Naive thymus-derived CD8-positive, alpha-beta T cell (primary cell): ENCODE measurements at regions not wholly inside any gene's neighbourhood (a gene's known extent, or its start where the extent isn't known, plus 50 kb on each side); places are given as distances from the start of the nearest gene placed in this dataset.

Experiments used
- ATAC-seq, 2 donors: fragments of 150-1000 bp; cut with Tn5 transposase in 1 of 2; sonication (Bioruptor Pico), chemical (Tn5 transposase) in 1 of 2; 1 replicate in 1 of 2; 2 replicates in 1 of 2; pipeline ENCODE4 v1.10.0; 2021; ENCODE audit warnings: mild to moderate bottlenecking in 2 of 2, moderate library complexity in 2 of 2
- POLR2A ChIA-PET: fragments of 350-600 bp; sonication (Branson Sonifier 250); formaldehyde crosslinking; loops from one replicate; lab custom pipeline; 2021; ENCODE audit warnings: antibody characterized with exemption; lab: Charles Lee
- DNase-seq, 10 donors: peaks; one replicate each; pipeline versions ENCODE4 v3.0.0 to v3.0.0-alpha.2; 2020 to 2022
- H3K27ac Mint-ChIP-seq, 10 donors: one replicate each; pipeline ENCODE4 v1.8.0; 2020 to 2022; ENCODE audit warnings: mild to moderate bottlenecking in 10 of 10, mixed read lengths in 10 of 10, moderate library complexity in 4 of 10, inconsistent platforms in 1 of 10
- H3K27me3 Mint-ChIP-seq, 5 donors: one replicate each; pipeline ENCODE4 v1.8.0; 2021 to 2022; ENCODE audit warnings: mixed read lengths in 5 of 5
- H3K36me3 Mint-ChIP-seq, 3 donors: one replicate each; pipeline ENCODE4 v1.8.0; 2020 to 2022; ENCODE audit warnings: mixed read lengths in 3 of 3, mild to moderate bottlenecking in 2 of 3, inconsistent platforms in 1 of 3
- H3K4me1 Mint-ChIP-seq, 4 donors: one replicate each; pipeline ENCODE4 v1.8.0; 2021 to 2022; ENCODE audit warnings: mixed read lengths in 4 of 4
- H3K4me3 Mint-ChIP-seq, 10 donors: one replicate each; pipeline ENCODE4 v1.8.0; 2020 to 2022; ENCODE audit warnings: mild to moderate bottlenecking in 10 of 10, mixed read lengths in 10 of 10, moderate library complexity in 6 of 10, inconsistent platforms in 1 of 10
- H3K9me3 Mint-ChIP-seq, 9 donors: one replicate each; pipeline ENCODE4 v1.8.0; 2020 to 2022; ENCODE audit warnings: mixed read lengths in 9 of 9, mild to moderate bottlenecking in 3 of 9, inconsistent platforms in 1 of 9, moderate library complexity in 1 of 9

DNA sequence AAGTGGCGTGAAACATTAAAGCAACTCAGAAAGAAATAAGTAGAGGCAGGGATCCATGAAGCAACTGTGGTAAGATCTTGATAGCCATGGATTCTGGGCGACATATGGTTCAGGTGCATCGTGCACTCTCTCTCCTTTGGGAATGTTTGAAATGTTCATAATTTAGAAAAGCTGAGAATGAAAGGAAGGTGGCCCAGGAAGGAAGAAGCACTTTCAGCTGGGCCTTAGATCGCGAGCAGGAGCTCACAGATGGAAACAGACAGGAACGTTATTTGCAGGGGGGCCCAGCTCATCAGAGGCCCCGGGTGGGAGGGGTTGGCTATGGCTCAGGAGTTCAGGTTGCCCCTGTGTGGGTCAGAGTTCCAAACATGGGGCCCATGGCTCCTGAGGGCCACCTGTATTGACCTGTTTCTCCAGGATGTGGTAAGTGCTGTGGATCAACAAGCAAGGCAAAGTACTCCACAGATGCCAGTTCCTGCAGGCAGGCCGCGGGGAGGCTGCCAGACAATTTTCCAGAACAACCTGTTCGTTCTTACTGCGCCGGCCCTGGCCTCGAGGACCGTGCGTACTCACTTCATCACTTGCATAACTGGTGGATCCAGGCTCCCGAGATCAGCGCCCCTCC lies 253.2 kb downstream of the TOMM20 start:
- no peak for DNase-seq
- Mint-ChIP-seq H3K9me3 (no peaks in the 10 kb centered on the region), H3K36me3 (no peaks in the 10 kb centered on the region), H3K4me1 (peaks cover 3 to 19% (median 8%) of the 10 kb centered on the region in 4 donors), H3K27me3 (no peaks in the 10 kb centered on the region), H3K27ac (peak overlapping the region in 1 of 10 donors; percentile 66), H3K4me3 (no peak overlapping the region)
- ATAC-seq = no peak
- POLR2A ChIA-PET = no interaction called here

DNA sequence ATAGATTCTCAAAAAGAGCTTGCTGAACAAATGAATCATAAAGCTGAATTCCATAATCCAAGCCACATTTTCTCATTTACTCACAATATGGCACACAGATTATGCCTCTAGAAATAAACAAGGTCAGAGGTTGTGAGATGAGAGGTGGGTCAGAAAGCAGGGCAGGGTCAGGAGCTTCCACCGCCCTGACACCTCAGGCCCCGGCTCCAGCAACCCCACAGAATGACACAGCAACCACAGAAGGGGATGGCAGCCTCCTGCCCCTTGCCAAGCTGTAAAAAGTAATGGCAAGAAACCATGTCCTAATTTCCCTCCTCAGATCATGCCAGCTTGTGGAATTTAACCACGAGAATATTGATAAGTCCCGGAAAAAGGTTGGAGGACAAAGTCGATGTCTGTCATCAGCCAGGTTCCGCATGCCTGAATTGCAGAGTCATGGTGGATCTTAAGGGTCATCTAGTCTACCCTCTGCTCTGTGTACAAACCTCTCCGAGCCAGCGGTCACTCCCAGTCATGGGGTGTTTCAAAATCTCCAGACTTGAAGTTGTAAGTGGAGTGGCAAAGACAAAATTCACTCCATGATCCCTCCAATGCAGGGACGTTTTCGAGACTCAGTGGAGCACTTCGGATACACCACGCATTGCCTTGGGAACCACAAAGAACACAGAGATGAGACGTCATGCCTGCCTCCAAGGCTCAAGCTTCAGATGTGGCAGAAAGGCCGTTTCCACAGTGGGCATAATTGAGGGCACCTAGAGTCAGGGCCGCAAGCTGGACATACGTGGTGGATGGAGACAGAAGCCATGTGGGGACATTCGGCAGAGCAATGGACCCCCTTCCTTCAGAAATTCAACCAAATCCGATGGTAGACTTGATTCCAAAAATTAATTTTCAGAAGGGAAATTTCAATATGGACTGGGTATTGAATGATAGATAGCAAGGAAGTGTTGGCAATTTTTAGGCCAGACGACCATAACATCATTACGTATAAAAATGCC lies 254.0 kb downstream of the TOMM20 start:
- no peaks in the 10 kb centered on the region for H3K27me3 Mint-ChIP-seq
- H3K4me1 Mint-ChIP-seq = peaks cover 3 to 12% (median 8%) of the 10 kb centered on the region in 4 donors
- peak overlapping the region in 2 of 10 donors; percentile 6 to 67 for H3K27ac Mint-ChIP-seq
- H3K4me3 Mint-ChIP-seq = no peak overlapping the region
- ATAC-seq (no peak), DNase-seq (peak in 1 of 10 donors; percentile 22)
- H3K9me3 Mint-ChIP-seq = no peaks in the 10 kb centered on the region
- POLR2A ChIA-PET = no interaction called here
- no peaks in the 10 kb centered on the region for H3K36me3 Mint-ChIP-seq

DNA sequence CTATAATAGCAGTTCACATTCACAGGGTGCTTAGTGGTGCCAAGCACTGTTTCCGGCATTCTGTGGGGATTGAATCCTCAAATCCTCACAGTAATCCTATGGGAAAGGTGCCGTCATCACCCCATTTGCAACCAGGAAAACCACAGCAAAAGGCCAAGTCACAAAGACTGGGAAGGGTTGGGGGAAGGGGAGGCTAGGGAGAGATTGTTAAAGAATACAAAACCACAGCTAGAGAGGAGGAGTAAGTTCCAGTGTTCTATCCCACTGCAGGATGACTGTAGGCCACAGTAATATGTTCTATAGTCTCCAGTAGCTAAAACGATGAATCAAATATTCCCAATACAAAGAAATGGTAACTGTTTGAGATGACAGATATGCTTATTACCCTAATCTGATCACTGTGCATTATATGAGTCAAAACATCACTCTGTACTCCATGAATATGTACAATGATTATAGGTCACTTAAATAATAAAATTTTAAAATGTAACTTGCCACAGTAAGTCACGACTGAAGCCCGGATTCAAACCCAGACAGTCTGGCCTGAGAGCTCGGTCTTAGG lies 256.8 kb downstream of the TOMM20 start:
- no peak for ATAC-seq
- Mint-ChIP-seq H3K4me3 (no peak overlapping the region), H3K27ac (peak overlapping the region in 3 of 10 donors; percentile 35 to 55 (median 39))

DNA sequence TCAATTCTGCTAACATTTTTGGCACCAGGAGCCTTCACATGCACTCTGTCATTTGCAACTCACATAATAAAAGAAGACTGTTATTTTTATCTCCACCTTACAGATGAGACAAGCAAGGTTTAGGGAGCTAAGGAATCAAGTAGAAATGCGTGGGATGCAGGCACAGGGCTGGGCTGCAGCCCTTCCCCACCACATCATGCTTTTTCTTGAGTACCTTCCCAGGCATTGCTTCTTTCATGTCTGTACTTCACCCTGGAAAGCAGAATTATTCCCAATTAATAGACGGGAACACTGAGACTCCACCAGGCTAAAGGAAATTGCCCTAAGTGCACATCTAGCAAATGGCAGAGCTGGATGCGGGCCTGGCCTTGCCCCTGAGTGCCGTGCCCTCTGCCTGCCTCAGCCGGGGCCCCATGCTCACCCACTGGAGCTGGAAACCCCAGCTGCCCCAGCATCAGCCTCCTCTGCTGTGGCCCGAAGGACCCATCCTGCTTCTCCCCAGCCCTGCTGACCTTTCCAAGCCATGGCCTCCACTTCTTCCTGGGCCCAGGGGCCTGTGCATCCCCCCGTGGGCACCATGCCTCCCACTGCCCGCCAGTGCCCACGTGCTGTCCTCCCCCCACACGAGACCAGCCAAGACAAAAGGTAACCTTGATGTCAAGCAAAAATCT lies 257.5 kb downstream of the TOMM20 start:
- peak overlapping the region in 3 of 10 donors; percentile 35 to 55 (median 39) for H3K27ac Mint-ChIP-seq
- POLR2A ChIA-PET = no interaction called here
- H3K9me3 Mint-ChIP-seq = no peaks in the 10 kb centered on the region
- no peak for ATAC-seq
- peaks cover 3 to 15% (median 5%) of the 10 kb centered on the region in 4 donors for H3K4me1 Mint-ChIP-seq
- no peaks in the 10 kb centered on the region for H3K27me3 Mint-ChIP-seq
- no peak overlapping the region for H3K4me3 Mint-ChIP-seq
- DNase-seq = no peak
- H3K36me3 Mint-ChIP-seq = no peaks in the 10 kb centered on the region

More for the DNA sequence above, 256.8 kb downstream of the TOMM20 start:
- Mint-ChIP-seq H3K4me1 (peaks cover 5 to 14% (median 7%) of the 10 kb centered on the region in 4 donors), H3K9me3 (no peaks in the 10 kb centered on the region), H3K27me3 (no peaks in the 10 kb centered on the region), H3K36me3 (no peaks in the 10 kb centered on the region)
- POLR2A ChIA-PET = no interaction called here
- no peak for DNase-seq

DNA sequence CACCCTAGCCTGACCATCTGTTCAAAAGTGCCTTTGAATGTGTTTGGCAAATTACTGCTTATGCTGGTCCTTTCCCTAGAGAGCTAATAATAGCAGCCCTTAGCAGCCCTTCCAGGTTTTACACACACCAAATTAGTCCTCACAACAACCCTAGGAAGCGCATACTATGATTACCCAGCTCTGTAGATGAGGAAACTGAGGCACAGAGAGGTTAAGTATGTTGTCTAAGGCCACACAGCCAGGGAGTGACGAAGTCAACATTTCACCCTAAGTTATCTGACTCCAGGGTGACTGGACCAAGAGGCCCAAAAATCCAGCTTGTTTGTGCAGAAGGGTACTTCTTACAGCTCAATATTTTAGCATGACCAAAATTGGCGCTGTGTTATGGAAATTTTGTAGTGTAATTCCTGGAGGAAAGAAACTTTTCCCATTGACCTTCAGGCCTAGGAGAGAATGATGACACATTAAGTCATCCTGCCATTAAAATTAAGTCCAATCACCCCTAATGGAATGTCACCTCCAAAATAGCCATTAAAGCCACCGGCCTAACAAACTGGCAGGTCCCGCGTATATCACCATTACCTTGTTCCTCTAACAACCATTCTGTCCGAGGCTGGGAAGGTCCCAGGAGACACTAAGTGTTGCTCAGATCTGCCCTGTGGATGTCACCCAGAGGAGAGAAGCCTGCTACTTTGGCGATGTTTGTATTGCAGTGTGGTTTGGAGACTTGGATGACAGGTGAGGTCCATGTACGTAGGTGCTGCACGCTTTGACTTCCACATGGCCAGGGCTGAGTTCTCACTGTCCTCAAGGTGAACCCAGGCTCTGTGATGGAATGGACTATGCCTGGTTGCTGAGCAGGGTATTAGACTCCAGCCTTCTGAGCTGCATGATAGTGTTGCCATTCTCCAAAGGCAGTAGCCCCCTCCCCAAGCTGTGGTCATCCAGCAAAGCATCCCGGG lies 258.3 kb downstream of the TOMM20 start:
- Mint-ChIP-seq H3K4me1 (peaks cover 2 to 20% (median 4%) of the 10 kb centered on the region in 4 donors), H3K36me3 (no peaks in the 10 kb centered on the region), H3K9me3 (no peaks in the 10 kb centered on the region), H3K4me3 (no peak overlapping the region), H3K27me3 (no peaks in the 10 kb centered on the region), H3K27ac (peak overlapping the region in 3 of 10 donors; percentile 46 to 52 (median 50))
- ATAC-seq = no peak
- DNase-seq = no peak
- POLR2A ChIA-PET = no interaction called here

DNA sequence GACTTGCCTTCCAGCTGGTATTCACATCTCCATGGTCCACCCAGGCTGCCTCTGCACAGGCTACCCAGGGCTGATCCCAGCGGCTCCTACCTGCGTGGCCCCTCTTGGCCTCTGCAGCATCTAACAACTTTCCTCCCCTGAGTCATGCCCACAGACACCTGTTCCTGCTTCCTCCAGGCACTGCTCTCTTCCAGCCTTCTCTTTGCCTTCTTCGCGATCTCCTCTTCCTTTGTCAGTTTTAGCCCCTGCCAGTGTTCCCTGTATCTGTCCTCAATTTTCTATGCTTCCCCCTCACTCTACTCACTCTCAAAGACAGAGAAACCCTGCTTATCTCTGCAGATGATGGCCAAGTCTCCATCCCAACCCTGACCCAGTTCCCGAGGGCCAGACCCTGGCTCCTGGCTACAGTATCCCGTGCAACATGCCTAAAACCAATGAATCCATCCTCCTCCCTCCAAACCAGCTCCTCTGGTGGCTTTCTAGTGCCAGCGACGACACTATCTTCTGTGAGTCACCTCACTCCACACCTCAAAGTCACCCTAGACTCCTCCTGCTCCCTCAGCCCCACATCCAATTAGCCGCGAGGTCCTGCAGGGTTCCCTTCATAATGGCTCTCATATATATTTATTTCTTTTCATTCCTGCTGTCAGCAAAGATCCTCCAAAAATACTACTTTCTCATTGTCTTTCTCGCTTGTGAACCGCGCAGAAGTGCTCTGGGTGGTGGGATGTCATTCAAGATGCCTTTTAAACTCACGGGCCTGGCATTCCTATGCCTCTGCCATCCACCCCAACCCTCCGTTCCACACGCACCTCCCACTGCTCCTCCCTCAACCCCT lies 259.2 kb downstream of the TOMM20 start:
- peak overlapping the region in 4 of 10 donors; percentile 18 to 52 (median 48) for H3K27ac Mint-ChIP-seq

DNA sequence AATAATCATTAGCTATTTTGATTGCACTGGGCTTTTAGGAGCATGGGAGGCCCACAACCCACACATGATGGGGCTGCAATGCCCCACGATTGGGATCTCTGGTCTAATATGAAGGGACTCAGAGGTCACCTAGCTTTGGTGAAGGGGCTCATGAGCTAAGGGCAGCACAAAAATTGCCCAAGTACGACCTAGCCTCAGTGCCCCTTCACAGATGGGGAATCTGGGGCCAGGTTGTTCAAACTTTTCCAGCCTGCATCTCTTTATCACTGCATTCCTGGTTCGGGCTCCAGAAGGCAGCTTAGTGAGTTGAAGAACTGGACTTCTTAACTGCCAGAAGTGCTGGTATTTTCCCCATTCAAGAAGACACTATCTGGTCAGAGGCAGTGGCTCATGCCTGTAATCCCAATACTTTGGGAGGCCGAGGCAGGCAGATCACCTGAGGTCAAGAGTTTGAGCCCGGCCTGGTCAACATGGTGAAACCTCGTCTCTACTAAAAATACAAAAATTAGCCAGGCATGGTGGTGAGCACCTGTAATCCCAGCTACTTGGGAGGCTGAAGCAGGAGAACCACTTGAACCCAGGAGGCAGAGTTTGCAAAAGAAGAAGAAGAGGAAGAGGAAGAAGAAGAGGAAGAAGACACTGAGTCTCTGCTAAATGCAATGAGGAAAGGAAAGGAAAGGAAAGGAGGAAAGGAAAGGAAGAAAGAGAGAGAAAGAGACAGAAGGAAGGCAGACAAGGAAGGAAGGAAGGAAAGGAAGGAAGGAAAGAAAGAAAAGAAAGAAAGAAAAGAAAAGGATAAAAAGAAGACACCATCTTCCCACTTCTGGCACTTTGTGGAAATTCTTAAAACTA lies 258.5 kb upstream of the IRF2BP2 start:
- no peaks in the 10 kb centered on the region for H3K27me3 Mint-ChIP-seq
- POLR2A ChIA-PET = no interaction called here
- H3K9me3 Mint-ChIP-seq = no peaks in the 10 kb centered on the region
- ATAC-seq = no peak
- H3K4me1 Mint-ChIP-seq = peaks cover 2 to 19% (median 6%) of the 10 kb centered on the region in 4 donors
- no peaks in the 10 kb centered on the region for H3K36me3 Mint-ChIP-seq
- peak overlapping the region in 3 of 10 donors; percentile 18 to 46 (median 21) for H3K27ac Mint-ChIP-seq
- H3K4me3 Mint-ChIP-seq = no peak overlapping the region
- DNase-seq = no peak

More for the DNA sequence above, 259.2 kb downstream of the TOMM20 start:
- H3K9me3 Mint-ChIP-seq = no peaks in the 10 kb centered on the region
- no peak for ATAC-seq
- H3K4me3 Mint-ChIP-seq = no peak overlapping the region
- POLR2A ChIA-PET = no interaction called here
- no peaks in the 10 kb centered on the region for H3K27me3 Mint-ChIP-seq
- peaks cover 0 to 19% (median 2%) of the 10 kb centered on the region in 4 donors for H3K4me1 Mint-ChIP-seq
- DNase-seq = no peak
- H3K36me3 Mint-ChIP-seq = no peaks in the 10 kb centered on the region

DNA sequence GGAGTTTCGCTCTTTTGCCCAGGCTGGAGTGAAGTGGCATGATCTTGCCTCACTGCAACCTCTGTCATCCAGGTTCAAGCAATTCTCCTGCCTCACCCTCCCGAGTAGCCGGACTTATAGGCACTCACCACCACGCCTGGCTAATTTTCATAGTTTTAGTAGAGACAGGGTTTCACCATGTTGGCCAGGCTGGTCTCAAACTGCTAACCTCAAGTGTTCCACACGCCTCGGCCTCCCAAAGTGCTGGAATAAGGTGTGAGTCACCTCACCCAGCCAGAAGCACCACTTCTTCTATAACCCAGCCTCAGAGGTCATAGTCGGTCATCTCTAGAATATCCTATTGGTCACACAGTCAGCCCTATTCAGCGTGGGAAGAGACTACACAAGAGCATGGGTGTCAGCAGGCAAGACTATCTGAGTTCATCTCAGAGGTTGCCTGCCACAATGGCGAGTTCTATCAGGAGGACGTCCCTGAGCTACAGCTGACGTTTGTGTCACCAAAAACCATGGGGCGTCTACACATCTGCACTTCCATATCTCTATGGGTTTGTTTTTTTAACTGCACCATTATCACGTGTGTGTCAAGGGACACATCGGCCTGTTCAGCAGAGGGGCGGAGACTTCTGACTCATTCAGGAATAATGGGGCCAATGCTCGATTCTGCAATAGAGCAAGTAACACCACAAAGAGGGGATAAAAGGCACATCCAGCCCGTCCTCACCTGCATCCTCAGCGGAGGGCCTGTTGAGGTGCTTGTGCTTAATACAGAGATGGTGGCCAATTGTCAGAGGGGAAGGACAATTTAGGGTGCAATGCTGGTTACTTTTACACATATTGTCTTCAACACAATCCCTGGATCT lies 256.3 kb upstream of the IRF2BP2 start:
- H3K9me3 Mint-ChIP-seq = peaks cover 0 to 1% (median 0%) of the 10 kb centered on the region in 9 donors
- no peaks in the 10 kb centered on the region for H3K27me3 Mint-ChIP-seq
- DNase-seq (no peak), ATAC-seq (no peak)
- POLR2A ChIA-PET = no interaction called here
- no peak overlapping the region for H3K4me3 Mint-ChIP-seq
- peak overlapping the region in 3 of 10 donors; percentile 5 to 31 (median 25) for H3K27ac Mint-ChIP-seq
- H3K36me3 Mint-ChIP-seq = no peaks in the 10 kb centered on the region
- H3K4me1 Mint-ChIP-seq = peaks cover 2 to 28% (median 11%) of the 10 kb centered on the region in 4 donors

DNA sequence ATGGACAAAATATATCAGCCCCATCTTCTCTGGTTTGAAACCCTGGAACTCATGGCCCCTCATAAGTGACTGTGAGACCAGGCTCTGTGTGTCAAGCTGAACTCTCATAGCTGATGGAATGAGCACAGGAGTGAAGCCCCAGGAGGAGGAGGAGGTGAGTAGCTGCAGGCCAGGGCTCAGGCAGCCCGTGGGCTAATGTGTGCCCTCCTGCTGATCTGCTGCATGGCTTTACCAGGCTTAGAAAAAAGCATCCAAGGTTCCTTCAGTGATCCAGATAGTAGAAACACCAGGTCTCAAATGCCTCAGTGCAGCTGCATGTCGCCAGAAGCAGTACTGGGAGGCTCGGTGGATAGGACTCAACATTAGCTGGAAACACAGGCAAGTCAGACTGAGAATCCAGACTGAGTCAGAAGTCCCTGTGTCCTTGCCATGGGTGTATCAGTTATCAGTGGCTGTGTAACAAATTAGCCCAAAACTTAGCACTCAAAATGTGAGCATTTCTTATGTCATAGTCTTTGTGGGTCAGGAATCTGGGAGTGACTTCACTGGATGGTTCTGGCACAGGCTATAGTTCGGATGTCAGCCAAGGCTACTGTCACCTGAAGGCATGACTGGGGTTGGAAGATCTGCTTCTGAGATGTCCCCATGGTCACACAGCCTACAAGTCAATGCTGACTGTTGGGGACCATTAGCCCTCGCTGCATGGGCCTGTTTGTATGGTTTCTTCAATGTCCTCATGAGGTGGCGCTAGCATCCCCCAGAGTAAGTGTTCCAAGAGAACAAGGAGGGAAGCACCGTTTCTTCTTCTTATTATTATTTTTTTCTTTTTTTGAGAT lies 255.4 kb upstream of the IRF2BP2 start:
- H3K36me3 Mint-ChIP-seq = no peaks in the 10 kb centered on the region
- peaks cover 0 to 6% (median 0%) of the 10 kb centered on the region in 9 donors for H3K9me3 Mint-ChIP-seq
- no peaks in the 10 kb centered on the region for H3K27me3 Mint-ChIP-seq
- ATAC-seq (no peak), DNase-seq (no peak)
- peaks cover 2 to 28% (median 11%) of the 10 kb centered on the region in 4 donors for H3K4me1 Mint-ChIP-seq
- H3K4me3 Mint-ChIP-seq = no peak overlapping the region
- H3K27ac Mint-ChIP-seq = peak overlapping the region in 2 of 10 donors; percentile 62 to 64
- POLR2A ChIA-PET = no interaction called here
